OCI-LY7 (cell line): ENCODE measurements at regions not wholly inside any gene's neighbourhood (a gene's known extent, or its start where the extent isn't known, plus 50 kb on each side); places are given as distances from the start of the nearest gene placed in this dataset.

Experiments used
- EZH2phosphoT487 ChIP-seq: fragments of 200-600 bp; sonication (generic); IDR thresholded peaks from 2 replicates; pipeline ENCODE4 v1.6.1; 2018; ENCODE audit warnings: low read depth, borderline replicate concordance, mild to moderate bottlenecking, mixed run types, antibody characterized with exemption, low read length, moderate library complexity, mixed read lengths
- TF ChIP-seq, protein P1 (sequence below): fragments of 200-600 bp; sonication (generic); conservative IDR thresholded peaks from 2 replicates; pipeline ENCODE4 v1.5.1; 2014; ENCODE audit warnings: mild to moderate bottlenecking, antibody characterized with exemption, low read length, moderate library complexity, mixed read lengths

DNA sequence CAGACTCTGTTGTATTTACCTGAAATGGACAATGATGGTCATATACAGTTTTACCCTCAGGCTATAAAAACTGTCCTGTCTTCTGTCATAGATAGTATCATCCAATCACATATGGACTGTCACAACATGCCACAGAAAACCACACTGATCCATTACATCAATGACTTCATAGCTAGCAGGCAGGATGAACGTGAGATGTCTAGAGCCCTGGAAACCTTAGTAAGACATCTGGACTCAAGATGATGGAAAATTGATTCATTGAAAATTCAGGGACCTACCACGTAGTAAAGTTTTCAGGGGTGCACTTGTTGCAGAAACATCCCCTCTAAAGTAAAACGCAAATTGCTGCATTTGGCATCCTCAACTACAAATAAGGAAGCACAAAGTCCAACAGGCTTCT is 284.4 kb upstream of the RGMB start:
- TF ChIP-seq, protein P1, sequence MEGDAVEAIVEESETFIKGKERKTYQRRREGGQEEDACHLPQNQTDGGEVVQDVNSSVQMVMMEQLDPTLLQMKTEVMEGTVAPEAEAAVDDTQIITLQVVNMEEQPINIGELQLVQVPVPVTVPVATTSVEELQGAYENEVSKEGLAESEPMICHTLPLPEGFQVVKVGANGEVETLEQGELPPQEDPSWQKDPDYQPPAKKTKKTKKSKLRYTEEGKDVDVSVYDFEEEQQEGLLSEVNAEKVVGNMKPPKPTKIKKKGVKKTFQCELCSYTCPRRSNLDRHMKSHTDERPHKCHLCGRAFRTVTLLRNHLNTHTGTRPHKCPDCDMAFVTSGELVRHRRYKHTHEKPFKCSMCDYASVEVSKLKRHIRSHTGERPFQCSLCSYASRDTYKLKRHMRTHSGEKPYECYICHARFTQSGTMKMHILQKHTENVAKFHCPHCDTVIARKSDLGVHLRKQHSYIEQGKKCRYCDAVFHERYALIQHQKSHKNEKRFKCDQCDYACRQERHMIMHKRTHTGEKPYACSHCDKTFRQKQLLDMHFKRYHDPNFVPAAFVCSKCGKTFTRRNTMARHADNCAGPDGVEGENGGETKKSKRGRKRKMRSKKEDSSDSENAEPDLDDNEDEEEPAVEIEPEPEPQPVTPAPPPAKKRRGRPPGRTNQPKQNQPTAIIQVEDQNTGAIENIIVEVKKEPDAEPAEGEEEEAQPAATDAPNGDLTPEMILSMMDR: no peak
- no peak for TF ChIP-seq EZH2phosphoT487
